HL-60 (cell line): ENCODE measurements at regions not wholly inside any gene's neighbourhood (a gene's known extent, or its start where the extent isn't known, plus 50 kb on each side); places are given as distances from the start of the nearest gene placed in this dataset.

Experiments
- GABPA ChIP-seq: IDR thresholded peaks from 2 replicates; pipeline ENCODE4 v1.6.1; 2012; ENCODE audit warnings: low read depth
- POLR2AphosphoS5 ChIP-seq: IDR thresholded peaks from 2 replicates; pipeline ENCODE4 v1.6.1; 2012; ENCODE audit warnings: low read depth
- TF ChIP-seq, protein P1 (sequence below): IDR thresholded peaks from one replicate; pipeline ENCODE4 v1.5.1; 2011; ENCODE audit warnings: low read length, control low read depth, inconsistent platforms; ENCODE audit not compliant: insufficient read depth
- TF ChIP-seq, protein P2 (sequence below): IDR thresholded peaks from 2 replicates; pipeline ENCODE4 v1.6.1; 2012; ENCODE audit warnings: low read depth; ENCODE audit not compliant: insufficient replicate concordance

DNA sequence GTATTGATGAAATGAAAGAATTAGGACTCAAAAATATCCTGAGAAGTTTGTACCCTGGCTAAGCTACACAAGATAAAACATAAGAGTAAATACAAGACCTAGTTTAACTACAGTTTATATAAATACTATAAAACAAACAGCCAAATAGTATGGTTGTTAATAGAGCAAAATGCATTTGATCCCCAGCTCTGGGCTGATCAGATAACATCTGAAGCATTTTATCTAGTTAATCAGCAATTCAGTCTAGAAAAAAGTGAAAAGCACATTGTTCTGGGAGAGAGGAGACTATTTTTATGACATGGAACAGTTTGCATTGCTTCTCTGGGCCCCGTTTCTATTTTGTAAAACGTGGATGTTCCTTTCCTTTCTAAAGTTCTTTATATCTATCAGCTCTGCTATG, 139.6 kb upstream of the RORB start:
- TF ChIP-seq, protein P1, sequence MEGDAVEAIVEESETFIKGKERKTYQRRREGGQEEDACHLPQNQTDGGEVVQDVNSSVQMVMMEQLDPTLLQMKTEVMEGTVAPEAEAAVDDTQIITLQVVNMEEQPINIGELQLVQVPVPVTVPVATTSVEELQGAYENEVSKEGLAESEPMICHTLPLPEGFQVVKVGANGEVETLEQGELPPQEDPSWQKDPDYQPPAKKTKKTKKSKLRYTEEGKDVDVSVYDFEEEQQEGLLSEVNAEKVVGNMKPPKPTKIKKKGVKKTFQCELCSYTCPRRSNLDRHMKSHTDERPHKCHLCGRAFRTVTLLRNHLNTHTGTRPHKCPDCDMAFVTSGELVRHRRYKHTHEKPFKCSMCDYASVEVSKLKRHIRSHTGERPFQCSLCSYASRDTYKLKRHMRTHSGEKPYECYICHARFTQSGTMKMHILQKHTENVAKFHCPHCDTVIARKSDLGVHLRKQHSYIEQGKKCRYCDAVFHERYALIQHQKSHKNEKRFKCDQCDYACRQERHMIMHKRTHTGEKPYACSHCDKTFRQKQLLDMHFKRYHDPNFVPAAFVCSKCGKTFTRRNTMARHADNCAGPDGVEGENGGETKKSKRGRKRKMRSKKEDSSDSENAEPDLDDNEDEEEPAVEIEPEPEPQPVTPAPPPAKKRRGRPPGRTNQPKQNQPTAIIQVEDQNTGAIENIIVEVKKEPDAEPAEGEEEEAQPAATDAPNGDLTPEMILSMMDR = no peak
- TF ChIP-seq POLR2AphosphoS5 (no peak), GABPA (no peak)
- TF ChIP-seq, protein P2, sequence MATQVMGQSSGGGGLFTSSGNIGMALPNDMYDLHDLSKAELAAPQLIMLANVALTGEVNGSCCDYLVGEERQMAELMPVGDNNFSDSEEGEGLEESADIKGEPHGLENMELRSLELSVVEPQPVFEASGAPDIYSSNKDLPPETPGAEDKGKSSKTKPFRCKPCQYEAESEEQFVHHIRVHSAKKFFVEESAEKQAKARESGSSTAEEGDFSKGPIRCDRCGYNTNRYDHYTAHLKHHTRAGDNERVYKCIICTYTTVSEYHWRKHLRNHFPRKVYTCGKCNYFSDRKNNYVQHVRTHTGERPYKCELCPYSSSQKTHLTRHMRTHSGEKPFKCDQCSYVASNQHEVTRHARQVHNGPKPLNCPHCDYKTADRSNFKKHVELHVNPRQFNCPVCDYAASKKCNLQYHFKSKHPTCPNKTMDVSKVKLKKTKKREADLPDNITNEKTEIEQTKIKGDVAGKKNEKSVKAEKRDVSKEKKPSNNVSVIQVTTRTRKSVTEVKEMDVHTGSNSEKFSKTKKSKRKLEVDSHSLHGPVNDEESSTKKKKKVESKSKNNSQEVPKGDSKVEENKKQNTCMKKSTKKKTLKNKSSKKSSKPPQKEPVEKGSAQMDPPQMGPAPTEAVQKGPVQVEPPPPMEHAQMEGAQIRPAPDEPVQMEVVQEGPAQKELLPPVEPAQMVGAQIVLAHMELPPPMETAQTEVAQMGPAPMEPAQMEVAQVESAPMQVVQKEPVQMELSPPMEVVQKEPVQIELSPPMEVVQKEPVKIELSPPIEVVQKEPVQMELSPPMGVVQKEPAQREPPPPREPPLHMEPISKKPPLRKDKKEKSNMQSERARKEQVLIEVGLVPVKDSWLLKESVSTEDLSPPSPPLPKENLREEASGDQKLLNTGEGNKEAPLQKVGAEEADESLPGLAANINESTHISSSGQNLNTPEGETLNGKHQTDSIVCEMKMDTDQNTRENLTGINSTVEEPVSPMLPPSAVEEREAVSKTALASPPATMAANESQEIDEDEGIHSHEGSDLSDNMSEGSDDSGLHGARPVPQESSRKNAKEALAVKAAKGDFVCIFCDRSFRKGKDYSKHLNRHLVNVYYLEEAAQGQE = no peak
